ENCODE measurements at regions not wholly inside any gene's neighbourhood (a gene's known extent, or its start where the extent isn't known, plus 50 kb on each side); places are given as distances from the start of the nearest gene placed in this dataset.
"Not testable (repeated sequence)": the region's sequence is repeated elsewhere in the genome, so short reads cannot be mapped to it uniquely, and the experiment has no call there.

- H3K4me1 ChIP-seq (ENCODE audit: insufficient read depth); in situ Hi-C loops (cut with MboI); H3K79me2 ChIP-seq (ENCODE audit: insufficient read depth); DNase-seq; H3K27me3 ChIP-seq (replicated peaks; ENCODE audit: insufficient read depth); H3K9me3 ChIP-seq (ENCODE audit: low read depth); H3K9me2 ChIP-seq (ENCODE audit: insufficient read depth); H3K9ac ChIP-seq; H3F3A ChIP-seq (ENCODE audit: insufficient read depth); H3K36me3 ChIP-seq (ENCODE audit: low read depth); H4K20me1 ChIP-seq (ENCODE audit: insufficient read depth); H2AFZ ChIP-seq; H3K4me3 ChIP-seq; H3K4me2 ChIP-seq (ENCODE audit: unreplicated experiment); H3K27ac ChIP-seq: not testable (repeated sequence)
- WGBS, 2 experiments (ENCODE audit: low coverage in 1 of 2, low lambda C conversion rate in 2 of 2, missing lambda C conversion rate in 2 of 2): 28 to 36% methylated on average over 6 of the region's 6 CpGs
Measured at GRCh38 chr2:132289812-132290211, 126.8 kb upstream of the GPR39 start.

- H2AFZ ChIP-seq; H3K9ac ChIP-seq; in situ Hi-C loops (cut with MboI); H3K9me2 ChIP-seq (ENCODE audit: insufficient read depth); H4K20me1 ChIP-seq (ENCODE audit: insufficient read depth); H3K4me2 ChIP-seq (ENCODE audit: unreplicated experiment); H3K4me1 ChIP-seq (ENCODE audit: insufficient read depth); H3F3A ChIP-seq (ENCODE audit: insufficient read depth); DNase-seq; H3K79me2 ChIP-seq (ENCODE audit: insufficient read depth); H3K27ac ChIP-seq; H3K9me3 ChIP-seq (ENCODE audit: low read depth); H3K36me3 ChIP-seq (ENCODE audit: low read depth); H3K27me3 ChIP-seq (replicated peaks; ENCODE audit: insufficient read depth): not testable (repeated sequence)
- WGBS, 2 experiments (ENCODE audit: low coverage in 1 of 2, low lambda C conversion rate in 2 of 2, missing lambda C conversion rate in 2 of 2): 42 to 47% methylated on average over 2 of the region's 2 CpGs
- H3K4me3 ChIP-seq: peak overlapping the region; percentile 42; the same call in 1 of the 2 replicates
Measured at GRCh38 chr2:132300592-132301378, 115.8 kb upstream of the GPR39 start.

GRCh38 chr2:132304661-132305380 is 111.8 kb upstream of the GPR39 start:
- H3K79me2 ChIP-seq (ENCODE audit: insufficient read depth); H3K9ac ChIP-seq; H3K4me2 ChIP-seq (ENCODE audit: unreplicated experiment); H3K27ac ChIP-seq; H4K20me1 ChIP-seq (ENCODE audit: insufficient read depth); H3K27me3 ChIP-seq (replicated peaks; ENCODE audit: insufficient read depth); H3K9me2 ChIP-seq (ENCODE audit: insufficient read depth); H3K36me3 ChIP-seq (ENCODE audit: low read depth); in situ Hi-C loops (cut with MboI); H3F3A ChIP-seq (ENCODE audit: insufficient read depth); H3K9me3 ChIP-seq (ENCODE audit: low read depth); H3K4me1 ChIP-seq (ENCODE audit: insufficient read depth): not testable (repeated sequence)
- peak; percentile 42 for DNase-seq
- H3K4me3 ChIP-seq: peak overlapping the region; percentile 32; the same call in 1 of the 2 replicates
- 14 to 15% methylated on average over 27 of the region's 27 CpGs for WGBS, 2 experiments (ENCODE audit: low coverage in 1 of 2, low lambda C conversion rate in 2 of 2, missing lambda C conversion rate in 2 of 2)
- H2AFZ ChIP-seq: peak overlapping the region; percentile 48

GRCh38 chr2:132307613-132308198 is 108.9 kb upstream of the GPR39 start:
- H3K4me1 ChIP-seq (ENCODE audit: insufficient read depth); H3F3A ChIP-seq (ENCODE audit: insufficient read depth); H3K4me2 ChIP-seq (ENCODE audit: unreplicated experiment); H3K79me2 ChIP-seq (ENCODE audit: insufficient read depth); H3K27me3 ChIP-seq (replicated peaks; ENCODE audit: insufficient read depth); DNase-seq; H3K27ac ChIP-seq; H3K9me2 ChIP-seq (ENCODE audit: insufficient read depth); H3K4me3 ChIP-seq; H3K9ac ChIP-seq; H3K9me3 ChIP-seq (ENCODE audit: low read depth); in situ Hi-C loops (cut with MboI); H4K20me1 ChIP-seq (ENCODE audit: insufficient read depth); H2AFZ ChIP-seq; H3K36me3 ChIP-seq (ENCODE audit: low read depth): not testable (repeated sequence)
- WGBS, 2 experiments (ENCODE audit: low coverage in 1 of 2, low lambda C conversion rate in 2 of 2, missing lambda C conversion rate in 2 of 2): 0 to 1% methylated on average over 2 of the region's 2 CpGs

- H3K4me2 ChIP-seq (ENCODE audit: unreplicated experiment); H3K9me2 ChIP-seq (ENCODE audit: insufficient read depth); H3K27me3 ChIP-seq (replicated peaks; ENCODE audit: insufficient read depth); H3K9me3 ChIP-seq (ENCODE audit: low read depth); H3K4me1 ChIP-seq (ENCODE audit: insufficient read depth); H4K20me1 ChIP-seq (ENCODE audit: insufficient read depth); H3K79me2 ChIP-seq (ENCODE audit: insufficient read depth); H3K36me3 ChIP-seq (ENCODE audit: low read depth); DNase-seq; H3K4me3 ChIP-seq; in situ Hi-C loops (cut with MboI); H2AFZ ChIP-seq; H3K27ac ChIP-seq; H3F3A ChIP-seq (ENCODE audit: insufficient read depth); H3K9ac ChIP-seq: not testable (repeated sequence)
- WGBS, 2 experiments (ENCODE audit: low coverage in 1 of 2, low lambda C conversion rate in 2 of 2, missing lambda C conversion rate in 2 of 2): 25 to 33% methylated on average over 1 of the region's 1 CpG
Measured at GRCh38 chr2:132309203-132309602, 107.4 kb upstream of the GPR39 start.

- H3K9me3 ChIP-seq (ENCODE audit: low read depth); H3K9me2 ChIP-seq (ENCODE audit: insufficient read depth); H3K4me1 ChIP-seq (ENCODE audit: insufficient read depth); H3K4me3 ChIP-seq; H3K27me3 ChIP-seq (replicated peaks; ENCODE audit: insufficient read depth); H3K9ac ChIP-seq; H3K79me2 ChIP-seq (ENCODE audit: insufficient read depth); H3K36me3 ChIP-seq (ENCODE audit: low read depth); DNase-seq; H4K20me1 ChIP-seq (ENCODE audit: insufficient read depth); H3K27ac ChIP-seq; H3F3A ChIP-seq (ENCODE audit: insufficient read depth); H3K4me2 ChIP-seq (ENCODE audit: unreplicated experiment); in situ Hi-C loops (cut with MboI); H2AFZ ChIP-seq: not testable (repeated sequence)
- WGBS, 2 experiments (ENCODE audit: low coverage in 1 of 2, low lambda C conversion rate in 2 of 2, missing lambda C conversion rate in 2 of 2): 16 to 24% methylated on average over 2 of the region's 2 CpGs
Measured at GRCh38 chr2:132315546-132315945, 101.1 kb upstream of the GPR39 start.

- H3K79me2 ChIP-seq (ENCODE audit: insufficient read depth); H3K9me3 ChIP-seq (ENCODE audit: low read depth); DNase-seq; H3K4me1 ChIP-seq (ENCODE audit: insufficient read depth); H3K9me2 ChIP-seq (ENCODE audit: insufficient read depth); H3F3A ChIP-seq (ENCODE audit: insufficient read depth); H3K4me2 ChIP-seq (ENCODE audit: unreplicated experiment); H4K20me1 ChIP-seq (ENCODE audit: insufficient read depth); in situ Hi-C loops (cut with MboI); H3K27me3 ChIP-seq (replicated peaks; ENCODE audit: insufficient read depth); H3K4me3 ChIP-seq; H3K36me3 ChIP-seq (ENCODE audit: low read depth); H2AFZ ChIP-seq; H3K9ac ChIP-seq; H3K27ac ChIP-seq: not testable (repeated sequence)
- WGBS, 2 experiments (ENCODE audit: low coverage in 1 of 2, low lambda C conversion rate in 2 of 2, missing lambda C conversion rate in 2 of 2): 36 to 44% methylated on average over 5 to 6 of the region's 6 CpGs
Measured at GRCh38 chr2:132317026-132317680, 99.5 kb upstream of the GPR39 start.

Data from GM23248 (cell line).